NCI-H2227 (cell line): ENCODE measurements at regions not wholly inside any gene's neighbourhood (a gene's known extent, or its start where the extent isn't known, plus 50 kb on each side); places are given as distances from the start of the nearest gene placed in this dataset.

Experiments used
- DNase-seq: peaks from one replicate; lab custom pipeline; 2025; ENCODE audit not compliant: unreplicated experiment; lab: John Stamatoyannopoulos, UW

- DNase-seq, result no peak
Observed at GRCh38 chr13:29959603-29960002, 109.2 kb upstream of the UBL3 start.

GRCh38 chr13:29959086-29959485 is 108.7 kb upstream of the UBL3 start:
- no peak for DNase-seq

GRCh38 chr13:29958476-29958875 is 108.1 kb upstream of the UBL3 start:
- no peak for DNase-seq

GRCh38 chr13:29957320-29957719 is 106.9 kb upstream of the UBL3 start:
- no peak for DNase-seq

GRCh38 chr13:29956853-29957252 is 106.4 kb upstream of the UBL3 start:
- DNase-seq, result no peak

GRCh38 chr13:29955137-29955650 is 104.8 kb upstream of the UBL3 start:
- DNase-seq, result no peak

GRCh38 chr13:29954082-29955028 is 103.9 kb upstream of the UBL3 start:
- DNase-seq, result no peak

GRCh38 chr13:29953542-29953941 is 103.1 kb upstream of the UBL3 start:
- DNase-seq, result no peak

GRCh38 chr13:29952245-29952644 is 101.8 kb upstream of the UBL3 start:
- no peak for DNase-seq

- DNase-seq, result no peak
Observed at GRCh38 chr13:29948791-29949190, 98.4 kb upstream of the UBL3 start.

GRCh38 chr13:29948244-29948643 is 97.8 kb upstream of the UBL3 start:
- no peak for DNase-seq

GRCh38 chr13:29947839-29948238 is 97.4 kb upstream of the UBL3 start:
- DNase-seq, result no peak

- no peak for DNase-seq
Observed at GRCh38 chr13:29946093-29946492, 95.7 kb upstream of the UBL3 start.

GRCh38 chr13:29943686-29944085 is 93.3 kb upstream of the UBL3 start:
- no peak for DNase-seq

GRCh38 chr13:29943273-29943672 is 92.9 kb upstream of the UBL3 start:
- no peak for DNase-seq

GRCh38 chr13:29940715-29941114 is 90.3 kb upstream of the UBL3 start:
- no peak for DNase-seq

GRCh38 chr13:29939158-29939557 is 88.7 kb upstream of the UBL3 start:
- no peak for DNase-seq

- no peak for DNase-seq
Observed at GRCh38 chr13:29937841-29938240, 87.4 kb upstream of the UBL3 start.

- no peak for DNase-seq
Observed at GRCh38 chr13:29937379-29937778, 87.0 kb upstream of the UBL3 start.

GRCh38 chr13:29936956-29937355 is 86.5 kb upstream of the UBL3 start:
- DNase-seq, result no peak

GRCh38 chr13:29936051-29936813 is 85.8 kb upstream of the UBL3 start:
- DNase-seq, result no peak
